ENCODE measurements at regions not wholly inside any gene's neighbourhood (a gene's known extent, or its start where the extent isn't known, plus 50 kb on each side); places are given as distances from the start of the nearest gene placed in this dataset.

GRCh38 chr16:22633280-22633679, 122.6 kb downstream of the NPIPB5 start:
- Histone ChIP-seq H3K27ac (no peak overlapping the region), H3K27me3 (no peaks in the 10 kb centered on the region), H3K9me3 (no peaks in the 10 kb centered on the region), H3K4me3 (no peak overlapping the region), H3K4me1 (no peaks in the 10 kb centered on the region), H3K36me3 (ENCODE audit: low read depth, missing control alignments) (no peaks in the 10 kb centered on the region)
- intact Hi-C loops (cut with DNase I; ENCODE audit: low total_unique reads) = no loop called here
- no peak for TF ChIP-seq POLR2A (IDR thresholded peaks at IDR 0.05)
- TF ChIP-seq CTCF (IDR thresholded peaks at IDR 0.05) = no peak
- whole genome bisulfite sequencing, 2 donors = 84 to 86% methylated on average over 5 of the region's 5 CpGs
- no peak for DNase-seq

GRCh38 chr16:22633799-22634198, 123.1 kb downstream of the NPIPB5 start:
- Histone ChIP-seq H3K36me3 (ENCODE audit: low read depth, missing control alignments) (no peaks in the 10 kb centered on the region), H3K9me3 (no peaks in the 10 kb centered on the region), H3K27ac (no peak overlapping the region), H3K27me3 (no peaks in the 10 kb centered on the region), H3K4me1 (no peaks in the 10 kb centered on the region), H3K4me3 (no peak overlapping the region)
- no peak for DNase-seq
- WGBS, 2 donors = 64 to 67% methylated on average over 3 of the region's 3 CpGs
- TF ChIP-seq CTCF (IDR thresholded peaks at IDR 0.05) = no peak
- TF ChIP-seq POLR2A (IDR thresholded peaks at IDR 0.05) = no peak
- intact Hi-C loops (cut with DNase I; ENCODE audit: low total_unique reads) = no loop called here

GRCh38 chr16:22634954-22635353, 124.3 kb downstream of the NPIPB5 start:
- no peak overlapping the region for H3K27ac ChIP-seq
- no peaks in the 10 kb centered on the region for H3K27me3 ChIP-seq
- H3K4me1 ChIP-seq = no peaks in the 10 kb centered on the region
- no peaks in the 10 kb centered on the region for H3K36me3 ChIP-seq (ENCODE audit: low read depth, missing control alignments)
- DNase-seq = no peak
- TF ChIP-seq POLR2A (IDR thresholded peaks at IDR 0.05) (no peak), CTCF (IDR thresholded peaks at IDR 0.05) (no peak)
- intact Hi-C loops (cut with DNase I; ENCODE audit: low total_unique reads) = no loop called here
- H3K9me3 ChIP-seq = no peaks in the 10 kb centered on the region
- no peak overlapping the region for H3K4me3 ChIP-seq

GRCh38 chr16:22635357-22635761, 124.7 kb downstream of the NPIPB5 start:
- WGBS, 2 donors = 43 to 44% methylated on average over 2 of the region's 2 CpGs
- no peaks in the 10 kb centered on the region for H3K4me1 ChIP-seq
- intact Hi-C loops (cut with DNase I; ENCODE audit: low total_unique reads) = no loop called here
- no peak for DNase-seq
- no peaks in the 10 kb centered on the region for H3K27me3 ChIP-seq
- no peaks in the 10 kb centered on the region for H3K36me3 ChIP-seq (ENCODE audit: low read depth, missing control alignments)
- no peak for TF ChIP-seq POLR2A (IDR thresholded peaks at IDR 0.05)
- no peak for TF ChIP-seq CTCF (IDR thresholded peaks at IDR 0.05)
- H3K9me3 ChIP-seq = no peaks in the 10 kb centered on the region
- H3K4me3 ChIP-seq = no peak overlapping the region
- H3K27ac ChIP-seq = no peak overlapping the region

- DNase-seq = no peak
- H3K9me3 ChIP-seq = no peaks in the 10 kb centered on the region
- TF ChIP-seq POLR2A (IDR thresholded peaks at IDR 0.05) = no peak
- TF ChIP-seq CTCF (IDR thresholded peaks at IDR 0.05) = no peak
- H3K36me3 ChIP-seq (ENCODE audit: low read depth, missing control alignments) = no peaks in the 10 kb centered on the region
- no peaks in the 10 kb centered on the region for H3K4me1 ChIP-seq
- no peak overlapping the region for H3K27ac ChIP-seq
- intact Hi-C loops (cut with DNase I; ENCODE audit: low total_unique reads) = no loop called here
- H3K4me3 ChIP-seq = no peak overlapping the region
- 52 to 53% methylated on average over 6 of the region's 6 CpGs for WGBS, 2 donors
- H3K27me3 ChIP-seq = no peaks in the 10 kb centered on the region
These were observed 125.1 kb downstream of the NPIPB5 start for GRCh38 chr16:22635801-22636200.

Data from testis (tissue), 2 donors.